H9 (cell line): ENCODE measurements at regions not wholly inside any gene's neighbourhood (a gene's known extent, or its start where the extent isn't known, plus 50 kb on each side); places are given as distances from the start of the nearest gene placed in this dataset.

ENCODE experiments used
- DNase-seq: peaks from one replicate; pipeline ENCODE4 v3.0.0-alpha.2; 2017
- H2AFZ ChIP-seq: one replicate; pipeline ENCODE4 v1.6.1; 2013; ENCODE audit warnings: mild to moderate bottlenecking, low read length, control low read depth, moderate library complexity
- H2AK5ac ChIP-seq: 2 replicates; pipeline ENCODE4 v1.6.1; 2013; ENCODE audit warnings: low read length, control low read depth, mixed read lengths; ENCODE audit not compliant: insufficient read length
- H2BK120ac ChIP-seq: one replicate; pipeline ENCODE4 v1.6.1; 2013; ENCODE audit warnings: low read depth, mild to moderate bottlenecking, low read length, control low read depth, inconsistent platforms; ENCODE audit not compliant: poor library complexity, severe bottlenecking
- H2BK12ac ChIP-seq: 2 replicates; pipeline ENCODE4 v1.6.1; 2013; ENCODE audit warnings: low read length, control low read depth, mixed read lengths, low read depth; ENCODE audit not compliant: insufficient read length
- H2BK15ac ChIP-seq: 2 replicates; pipeline ENCODE4 v1.6.1; 2013; ENCODE audit warnings: low read depth, low read length, control low read depth
- H2BK20ac ChIP-seq: one replicate; pipeline ENCODE4 v1.6.1; 2013; ENCODE audit warnings: low read depth, mild to moderate bottlenecking, low read length, control low read depth, inconsistent platforms; ENCODE audit not compliant: poor library complexity, severe bottlenecking
- H2BK5ac ChIP-seq: 2 replicates; pipeline ENCODE4 v1.6.1; 2013; ENCODE audit warnings: low read length, control low read depth, mixed read lengths; ENCODE audit not compliant: insufficient read length
- H3K14ac ChIP-seq: 2 replicates; pipeline ENCODE4 v1.6.1; 2013; ENCODE audit warnings: low read length, control low read depth; ENCODE audit not compliant: insufficient read depth
- H3K18ac ChIP-seq: 2 replicates; pipeline ENCODE4 v1.6.1; 2013; ENCODE audit warnings: low read depth, mild to moderate bottlenecking, mixed read lengths, low read length, control low read depth; ENCODE audit not compliant: insufficient read length
- H3K23ac ChIP-seq: 2 replicates; pipeline ENCODE4 v1.6.1; 2013; ENCODE audit warnings: low read length, control low read depth, mixed read lengths, low read depth; ENCODE audit not compliant: insufficient read length
- H3K23me2 ChIP-seq: 2 replicates; pipeline ENCODE4 v1.6.1; 2013; ENCODE audit warnings: low read depth, mild to moderate bottlenecking, mixed read lengths, low read length, control low read depth; ENCODE audit not compliant: insufficient read length, poor library complexity, severe bottlenecking
- H3K27ac ChIP-seq: 2 replicates; pipeline ENCODE4 v1.5.1; 2013; ENCODE audit warnings: low read length, control low read depth, mixed read lengths, low read depth; ENCODE audit not compliant: insufficient read length
- H3K27me3 ChIP-seq: 2 replicates; pipeline ENCODE4 v1.6.1; 2013; ENCODE audit warnings: low read length, control low read depth, inconsistent platforms; ENCODE audit not compliant: insufficient read depth
- H3K4ac ChIP-seq: 2 replicates; pipeline ENCODE4 v1.6.1; 2013; ENCODE audit warnings: low read depth, mild to moderate bottlenecking, control low read depth, inconsistent platforms, low read length, moderate library complexity
- H3K4me1 ChIP-seq: 2 replicates; pipeline ENCODE4 v1.6.1; 2013; ENCODE audit warnings: low read length, control low read depth, inconsistent platforms; ENCODE audit not compliant: insufficient read depth
- H3K4me2 ChIP-seq: 2 replicates; pipeline ENCODE4 v1.6.1; 2013; ENCODE audit warnings: low read length, control low read depth, mixed read lengths; ENCODE audit not compliant: insufficient read length, insufficient read depth
- H3K56ac ChIP-seq: 2 replicates; pipeline ENCODE4 v1.6.1; 2013; ENCODE audit warnings: low read depth, mild to moderate bottlenecking, mixed read lengths, low read length, control low read depth; ENCODE audit not compliant: insufficient read length
- H3K79me1 ChIP-seq: 2 replicates; pipeline ENCODE4 v1.6.1; 2013; ENCODE audit warnings: low read depth, mild to moderate bottlenecking, moderate library complexity, low read length, control low read depth, inconsistent platforms; ENCODE audit not compliant: insufficient read depth, poor library complexity, severe bottlenecking
- H3K79me2 ChIP-seq: 2 replicates; pipeline ENCODE4 v1.6.1; 2013; ENCODE audit warnings: low read length, control low read depth, inconsistent platforms; ENCODE audit not compliant: insufficient read depth
- H3K9ac ChIP-seq: 2 replicates; pipeline ENCODE4 v1.6.1; 2013; ENCODE audit warnings: low read length, control low read depth, mixed read lengths; ENCODE audit not compliant: insufficient read length; ENCODE audit errors: extremely low read depth
- H3K9me3 ChIP-seq: one replicate; pipeline ENCODE4 v1.6.1; 2013; ENCODE audit warnings: low read depth, low read length, inconsistent platforms; ENCODE audit not compliant: control insufficient read depth
- H3T11ph ChIP-seq: one replicate; pipeline ENCODE4 v1.6.1; 2013; ENCODE audit warnings: mild to moderate bottlenecking, low read length, control low read depth, inconsistent platforms
- H4K20me1 ChIP-seq: one replicate; pipeline ENCODE4 v1.6.1; 2013; ENCODE audit not compliant: control insufficient read depth, insufficient read length, insufficient read depth
- H4K5ac ChIP-seq: 2 replicates; pipeline ENCODE4 v1.6.1; 2013; ENCODE audit warnings: low read depth, mild to moderate bottlenecking, mixed read lengths, low read length, control low read depth; ENCODE audit not compliant: insufficient read length
- H4K8ac ChIP-seq: replicated peaks from 2 replicates; pipeline ENCODE4 v1.6.1; 2013; ENCODE audit warnings: low read length, control low read depth, mixed read lengths, low read depth; ENCODE audit not compliant: insufficient read length
- H4K91ac ChIP-seq: 2 replicates; pipeline ENCODE4 v1.6.1; 2013; ENCODE audit warnings: low read depth, mild to moderate bottlenecking, moderate library complexity, mixed read lengths, low read length, control low read depth; ENCODE audit not compliant: insufficient read length
- H3K27ac Mint-ChIP-seq, 3 experiments: 2 replicates in 2 of 3; 3 replicates in 1 of 3; pipeline ENCODE4 v1.8.0; 2020 to 2021; ENCODE audit warnings: mixed read lengths in 3 of 3, mild to moderate bottlenecking in 1 of 3, moderate library complexity in 1 of 3
- H3K27me3 Mint-ChIP-seq: 2 replicates; pipeline ENCODE4 v1.8.0; 2021; ENCODE audit warnings: low read depth, mild to moderate bottlenecking, moderate library complexity, mixed read lengths
- H3K36me3 Mint-ChIP-seq, 3 experiments: 2 replicates in 2 of 3; 3 replicates in 1 of 3; pipeline ENCODE4 v1.8.0; 2020 to 2021; ENCODE audit warnings: low read depth in 3 of 3, mixed read lengths in 3 of 3; ENCODE audit not compliant: insufficient read depth in 1 of 3
- H3K4me1 Mint-ChIP-seq, 2 experiments: 2 replicates each; pipeline ENCODE4 v1.8.0; 2020; ENCODE audit warnings: mixed read lengths in 2 of 2
- H3K4me3 Mint-ChIP-seq, 2 experiments: 2 replicates in 1 of 2; 3 replicates in 1 of 2; pipeline ENCODE4 v1.8.0; 2020 to 2021; ENCODE audit warnings: mild to moderate bottlenecking in 2 of 2, mixed read lengths in 2 of 2, moderate library complexity in 1 of 2
- H3K9me3 Mint-ChIP-seq, 2 experiments: 2 replicates in 1 of 2; 3 replicates in 1 of 2; pipeline ENCODE4 v1.8.0; 2020; ENCODE audit warnings: mild to moderate bottlenecking in 2 of 2, mixed read lengths in 2 of 2, moderate library complexity in 1 of 2
- CTCF ChIP-seq: fragments of 200-600 bp; sonication (generic); conservative IDR thresholded peaks from 3 replicates; pipeline ENCODE4 v1.8.0; 2021; ENCODE audit warnings: antibody characterized with exemption, mild to moderate bottlenecking
- WGBS: extraction: QIAGEN DNeasy Blood & Tissue Kit; methylation state at CpG from one replicate; pipeline ENCODE4 v1.1.7; 2013; ENCODE audit warnings: missing lambda C conversion rate, low lambda C conversion rate, mixed read lengths; ENCODE audit not compliant: insufficient read length; ENCODE audit errors: extremely low coverage; 5-methylcytosine and 5-hydroxymethylcytosine counted together

- Histone ChIP-seq H2BK15ac (no peak overlapping the region), H2BK20ac (no peak overlapping the region), H3K18ac (no peak overlapping the region), H3K23me2 (no peaks in the 10 kb centered on the region), H3K79me1 (no peaks in the 10 kb centered on the region), H3K14ac (no peak overlapping the region), H3K4me2 (no peak overlapping the region), H3K27me3 (no peaks in the 10 kb centered on the region), H4K91ac (no peak overlapping the region), H3T11ph (no peak overlapping the region), H2BK120ac (no peak overlapping the region), H4K5ac (no peak overlapping the region), H3K9ac (no peak overlapping the region), H3K23ac (no peak overlapping the region), H3K9me3 (no peaks in the 10 kb centered on the region), H2BK12ac (no peak overlapping the region), H2BK5ac (no peak overlapping the region), H3K79me2 (no peaks in the 10 kb centered on the region), H2AFZ (no peak overlapping the region), H3K4me1 (no peaks in the 10 kb centered on the region), H3K27ac (no peak overlapping the region), H3K4ac (no peak overlapping the region), H4K8ac (no peak overlapping the region), H4K20me1 (no peaks in the 10 kb centered on the region), H2AK5ac (no peak overlapping the region), H3K56ac (no peak overlapping the region)
- Mint-ChIP-seq H3K4me3 (no peak overlapping the region), H3K27ac (no peak overlapping the region), H3K4me1 (no peaks in the 10 kb centered on the region; a peak in 1 of 4 replicates), H3K27me3 (no peaks in the 10 kb centered on the region), H3K9me3 (0 out of 5 replicates have a peak, but pooled peaks cover 0 to 2% of the 10 kb centered on the region in 2 experiments), H3K36me3 (no peaks in the 10 kb centered on the region)
- no peak for TF ChIP-seq CTCF
- no peak for DNase-seq
- WGBS = no CpG with 5 or more reads among the region's 3 CpGs
These were observed 289.9 kb upstream of the ZFP64 start for GRCh38 chr20:52481443-52481842.
